ENCODE measurements at regions not wholly inside any gene's neighbourhood (a gene's known extent, or its start where the extent isn't known, plus 50 kb on each side); places are given as distances from the start of the nearest gene placed in this dataset.

- Histone ChIP-seq H3K4me2 (no peak overlapping the region), H3F3A (ENCODE audit: insufficient read depth, low read depth) (no peaks in the 10 kb centered on the region), H3K4me3 (no peak overlapping the region), H3K9me2 (ENCODE audit: insufficient read depth) (no peaks in the 10 kb centered on the region), H3K36me3 (ENCODE audit: low read depth) (no peaks in the 10 kb centered on the region), H3K79me2 (ENCODE audit: low read depth) (no peaks in the 10 kb centered on the region), H3K27me3 (ENCODE audit: insufficient read depth, low read depth) (no peaks in the 10 kb centered on the region), H3K9me3 (ENCODE audit: insufficient read depth, low read depth) (no peaks in the 10 kb centered on the region), H3K27ac (no peak overlapping the region), H4K20me1 (ENCODE audit: insufficient read depth) (no peaks in the 10 kb centered on the region), H2AFZ (no peak overlapping the region), H3K4me1 (replicated peaks; ENCODE audit: insufficient read depth) (no peaks in the 10 kb centered on the region)
- no TSS peak for BruUV-seq (replicated peaks)
- ChIA-PET CTCF (no interaction called here), POLR2A (ENCODE audit: unreplicated experiment) (no interaction called here)
- no peak for DNase-seq
- TF ChIP-seq EZH2 (IDR thresholded peaks at IDR 0.05; ENCODE audit: low read depth), result no peak
- TF ChIP-seq, protein P1, sequence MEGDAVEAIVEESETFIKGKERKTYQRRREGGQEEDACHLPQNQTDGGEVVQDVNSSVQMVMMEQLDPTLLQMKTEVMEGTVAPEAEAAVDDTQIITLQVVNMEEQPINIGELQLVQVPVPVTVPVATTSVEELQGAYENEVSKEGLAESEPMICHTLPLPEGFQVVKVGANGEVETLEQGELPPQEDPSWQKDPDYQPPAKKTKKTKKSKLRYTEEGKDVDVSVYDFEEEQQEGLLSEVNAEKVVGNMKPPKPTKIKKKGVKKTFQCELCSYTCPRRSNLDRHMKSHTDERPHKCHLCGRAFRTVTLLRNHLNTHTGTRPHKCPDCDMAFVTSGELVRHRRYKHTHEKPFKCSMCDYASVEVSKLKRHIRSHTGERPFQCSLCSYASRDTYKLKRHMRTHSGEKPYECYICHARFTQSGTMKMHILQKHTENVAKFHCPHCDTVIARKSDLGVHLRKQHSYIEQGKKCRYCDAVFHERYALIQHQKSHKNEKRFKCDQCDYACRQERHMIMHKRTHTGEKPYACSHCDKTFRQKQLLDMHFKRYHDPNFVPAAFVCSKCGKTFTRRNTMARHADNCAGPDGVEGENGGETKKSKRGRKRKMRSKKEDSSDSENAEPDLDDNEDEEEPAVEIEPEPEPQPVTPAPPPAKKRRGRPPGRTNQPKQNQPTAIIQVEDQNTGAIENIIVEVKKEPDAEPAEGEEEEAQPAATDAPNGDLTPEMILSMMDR (conservative IDR thresholded peaks at IDR 0.05), result no peak
- intact Hi-C loops (cut with micrococcal nuclease; ENCODE audit: unreplicated experiment), result no loop called here
These were observed 502.2 kb upstream of the CA10 start for GRCh38 chr17:52660692-52661091.

- DNase-seq, result no peak
- no peak overlapping the region for H2AFZ ChIP-seq
- TF ChIP-seq, protein P1 (conservative IDR thresholded peaks at IDR 0.05), result no peak
- TF ChIP-seq EZH2 (IDR thresholded peaks at IDR 0.05; ENCODE audit: low read depth), result no peak
- H3K4me3 ChIP-seq, result no peak overlapping the region
- ChIA-PET CTCF (no interaction called here), POLR2A (ENCODE audit: unreplicated experiment) (no interaction called here)
- intact Hi-C loops (cut with micrococcal nuclease; ENCODE audit: unreplicated experiment), result no loop called here
- H3F3A ChIP-seq (ENCODE audit: insufficient read depth, low read depth), result no peaks in the 10 kb centered on the region
- H3K27me3 ChIP-seq (ENCODE audit: insufficient read depth, low read depth), result no peaks in the 10 kb centered on the region
- no peaks in the 10 kb centered on the region for H3K9me3 ChIP-seq (ENCODE audit: insufficient read depth, low read depth)
- H3K4me2 ChIP-seq, result no peak overlapping the region
- H3K27ac ChIP-seq, result no peak overlapping the region
- H3K79me2 ChIP-seq (ENCODE audit: low read depth), result no peaks in the 10 kb centered on the region
- no peaks in the 10 kb centered on the region for H4K20me1 ChIP-seq (ENCODE audit: insufficient read depth)
- 0 out of 2 replicates have a peak, but pooled peaks cover 3% of the 10 kb centered on the region for H3K9me2 ChIP-seq (ENCODE audit: insufficient read depth)
- no TSS peak for BruUV-seq (replicated peaks)
- H3K4me1 ChIP-seq (replicated peaks; ENCODE audit: insufficient read depth), result no peaks in the 10 kb centered on the region
- H3K36me3 ChIP-seq (ENCODE audit: low read depth), result no peaks in the 10 kb centered on the region
These were observed 494.5 kb upstream of the CA10 start for GRCh38 chr17:52653014-52653413.

DNA sequence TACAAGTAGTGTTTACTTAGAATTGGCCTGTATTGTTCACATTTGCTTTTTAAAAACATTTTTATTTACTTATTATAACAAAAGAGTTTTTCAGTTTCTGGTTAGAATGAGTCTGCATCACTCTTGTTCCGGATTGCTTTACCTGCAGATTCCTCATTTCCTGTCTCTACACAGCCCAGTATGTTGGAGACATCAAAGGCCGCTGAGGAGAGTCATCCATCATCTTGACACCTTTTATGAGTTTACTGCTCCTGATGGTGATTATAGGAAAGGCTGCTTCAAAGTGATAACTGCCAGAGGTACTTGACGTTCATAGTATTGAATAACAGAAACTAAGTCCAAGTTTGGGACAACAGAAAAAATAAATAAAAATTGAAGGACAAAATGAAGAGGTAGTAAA lies 490.5 kb upstream of the CA10 start:
- ChIA-PET POLR2A (ENCODE audit: unreplicated experiment) (no interaction called here), CTCF (no interaction called here)
- Histone ChIP-seq H3K27ac (no peak overlapping the region), H3K4me2 (no peak overlapping the region), H3K27me3 (ENCODE audit: insufficient read depth, low read depth) (no peaks in the 10 kb centered on the region), H3K79me2 (ENCODE audit: low read depth) (no peaks in the 10 kb centered on the region), H3K9me2 (ENCODE audit: insufficient read depth) (no peaks in the 10 kb centered on the region), H3K36me3 (ENCODE audit: low read depth) (no peaks in the 10 kb centered on the region), H3K4me1 (replicated peaks; ENCODE audit: insufficient read depth) (no peaks in the 10 kb centered on the region), H3K9me3 (ENCODE audit: insufficient read depth, low read depth) (no peaks in the 10 kb centered on the region), H3K4me3 (no peak overlapping the region), H4K20me1 (ENCODE audit: insufficient read depth) (no peaks in the 10 kb centered on the region), H2AFZ (no peak overlapping the region), H3F3A (ENCODE audit: insufficient read depth, low read depth) (no peaks in the 10 kb centered on the region)
- BruUV-seq (replicated peaks), result no TSS peak
- DNase-seq, result no peak
- TF ChIP-seq, protein P1 (conservative IDR thresholded peaks at IDR 0.05), result no peak
- TF ChIP-seq EZH2 (IDR thresholded peaks at IDR 0.05; ENCODE audit: low read depth), result no peak
- intact Hi-C loops (cut with micrococcal nuclease; ENCODE audit: unreplicated experiment), result no loop called here
